ENCODE measurements at regions not wholly inside any gene's neighbourhood (a gene's known extent, or its start where the extent isn't known, plus 50 kb on each side); places are given as distances from the start of the nearest gene placed in this dataset.

DNA sequence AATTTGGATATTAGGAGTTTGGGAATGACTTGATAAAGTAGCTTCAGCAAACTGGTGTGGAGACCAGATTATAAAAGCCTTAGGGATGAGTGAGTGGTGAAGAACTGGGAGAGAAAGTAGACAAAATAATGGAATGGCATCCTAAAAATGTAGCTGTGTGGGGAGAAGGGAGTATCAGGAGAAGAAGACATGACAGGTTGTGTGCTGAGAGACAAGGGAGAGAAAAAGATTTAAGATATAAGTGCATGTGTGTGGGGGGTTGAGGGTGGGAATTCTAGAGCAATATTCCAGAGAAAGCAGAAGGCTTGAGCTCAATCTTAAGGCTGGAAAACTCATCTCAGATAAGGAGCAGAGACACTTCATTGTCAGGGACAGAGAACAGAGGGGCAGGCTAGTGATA, 159.5 kb downstream of the HNMT start:
- ChIA-PET CTCF (interaction anchor here (1.4 kb wide), 1 partner anchor 24 kb away, joined by 3 read pairs; no protein-coding TSS in a partner anchor), POLR2A (no interaction called here)
- no peak overlapping the region for H3K4me3 ChIP-seq (replicated peaks in 1 of 3; ENCODE audit: insufficient read depth in 1 of 3, low read depth in 1 of 3, low read length in 3 of 3)
- H3K4me2 ChIP-seq (ENCODE audit: insufficient read depth, low read length): no peak overlapping the region
- FAIRE-seq (no peak), DNase-seq (ENCODE audit: low read depth, low spot score) (no peak)
- no peaks in the 10 kb centered on the region for H3K27me3 ChIP-seq (ENCODE audit: control insufficient read depth in 2 of 2, insufficient read depth in 2 of 2, low read length in 2 of 2)
- TF ChIP-seq, protein P1, sequence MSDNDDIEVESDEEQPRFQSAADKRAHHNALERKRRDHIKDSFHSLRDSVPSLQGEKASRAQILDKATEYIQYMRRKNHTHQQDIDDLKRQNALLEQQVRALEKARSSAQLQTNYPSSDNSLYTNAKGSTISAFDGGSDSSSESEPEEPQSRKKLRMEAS (IDR thresholded peaks at IDR 0.05; ENCODE audit: insufficient read depth, insufficient read length): no peak
- TF ChIP-seq, protein P2, sequence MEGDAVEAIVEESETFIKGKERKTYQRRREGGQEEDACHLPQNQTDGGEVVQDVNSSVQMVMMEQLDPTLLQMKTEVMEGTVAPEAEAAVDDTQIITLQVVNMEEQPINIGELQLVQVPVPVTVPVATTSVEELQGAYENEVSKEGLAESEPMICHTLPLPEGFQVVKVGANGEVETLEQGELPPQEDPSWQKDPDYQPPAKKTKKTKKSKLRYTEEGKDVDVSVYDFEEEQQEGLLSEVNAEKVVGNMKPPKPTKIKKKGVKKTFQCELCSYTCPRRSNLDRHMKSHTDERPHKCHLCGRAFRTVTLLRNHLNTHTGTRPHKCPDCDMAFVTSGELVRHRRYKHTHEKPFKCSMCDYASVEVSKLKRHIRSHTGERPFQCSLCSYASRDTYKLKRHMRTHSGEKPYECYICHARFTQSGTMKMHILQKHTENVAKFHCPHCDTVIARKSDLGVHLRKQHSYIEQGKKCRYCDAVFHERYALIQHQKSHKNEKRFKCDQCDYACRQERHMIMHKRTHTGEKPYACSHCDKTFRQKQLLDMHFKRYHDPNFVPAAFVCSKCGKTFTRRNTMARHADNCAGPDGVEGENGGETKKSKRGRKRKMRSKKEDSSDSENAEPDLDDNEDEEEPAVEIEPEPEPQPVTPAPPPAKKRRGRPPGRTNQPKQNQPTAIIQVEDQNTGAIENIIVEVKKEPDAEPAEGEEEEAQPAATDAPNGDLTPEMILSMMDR (IDR thresholded peaks at IDR 0.05; ENCODE audit: extremely low read depth in 1 of 2, insufficient read depth in 1 of 2, low read depth in 1 of 2, low read length in 2 of 2): no peak
- TF ChIP-seq POLR2AphosphoS5 (IDR thresholded peaks at IDR 0.05; ENCODE audit: insufficient read depth, low read depth, low read length) (no peak), POLR2A (IDR thresholded peaks at IDR 0.05; ENCODE audit: low read depth, low read length) (no peak), EZH2 (IDR thresholded peaks at IDR 0.05; ENCODE audit: borderline replicate concordance, low read depth, low read length, severe bottlenecking) (no peak), JUN (IDR thresholded peaks at IDR 0.05; ENCODE audit: borderline replicate concordance, insufficient read depth, insufficient read length, low read depth) (no peak), FOS (IDR thresholded peaks at IDR 0.05; ENCODE audit: borderline replicate concordance, insufficient read depth, low read length) (no peak), GATA2 (IDR thresholded peaks at IDR 0.05; ENCODE audit: insufficient read depth, insufficient read length, low read depth, low read length) (no peak)
- H3K9me3 ChIP-seq (replicated peaks; ENCODE audit: control insufficient read depth, insufficient read depth, low read length): no peaks in the 10 kb centered on the region
- H3K9me1 ChIP-seq (replicated peaks; ENCODE audit: control insufficient read depth, extremely low read depth, insufficient read depth, low read length): no peaks in the 10 kb centered on the region
- no peaks in the 10 kb centered on the region for H3K4me1 ChIP-seq (ENCODE audit: control insufficient read depth, extremely low read depth, insufficient read depth, low read length)
- no peaks in the 10 kb centered on the region for H3K36me3 ChIP-seq (ENCODE audit: control insufficient read depth in 2 of 2, extremely low read depth in 1 of 2, insufficient read depth in 2 of 2, low read length in 2 of 2)
- no TSS peak for BruUV-seq (replicated peaks)
- H2AFZ ChIP-seq (ENCODE audit: low read depth, low read length): no peak overlapping the region
- intact Hi-C loops (cut with micrococcal nuclease) (no loop called here), dilution Hi-C loops (cut with MboI; ENCODE audit: extremely low pct_ligation_motif_present, low sequenced_read_pairs) (no loop called here)
- no peaks in the 10 kb centered on the region for H3K79me2 ChIP-seq (ENCODE audit: control insufficient read depth, insufficient read depth, low read length)
- no peak overlapping the region for H3K9ac ChIP-seq (replicated peaks; ENCODE audit: extremely low read depth, insufficient read depth, low read length)
- no peak overlapping the region for H3K27ac ChIP-seq (ENCODE audit: insufficient read depth, low read depth, low read length)
- no peaks in the 10 kb centered on the region for H4K20me1 ChIP-seq (replicated peaks; ENCODE audit: control insufficient read depth, extremely low read depth, insufficient read depth, low read length)

All from endothelial cell of umbilical vein (primary cell).